ENCODE measurements at regions not wholly inside any gene's neighbourhood (a gene's known extent, or its start where the extent isn't known, plus 50 kb on each side); places are given as distances from the start of the nearest gene placed in this dataset.

GRCh38 chr9:90974643-90975245, 173.1 kb downstream of the SYK start:
- H3K9me2 ChIP-seq = no peaks in the 10 kb centered on the region
- WGBS (ENCODE audit: low lambda C conversion rate) = 70% methylated on average over 9 of the region's 9 CpGs
- H3K9me3 ChIP-seq = no peaks in the 10 kb centered on the region
- H3K27ac ChIP-seq (ENCODE audit: low read depth in 2 of 2, low read length in 1 of 2) = no peak overlapping the region
- H3K4me3 ChIP-seq (ENCODE audit: low read depth in 2 of 2, low read length in 1 of 2) = no peak overlapping the region
- no peak overlapping the region for H2AFZ ChIP-seq (ENCODE audit: low read depth)
- ChIA-PET POLR2A (no interaction called here), CTCF (no interaction called here)
- peaks cover 0 to 3% of the 10 kb centered on the region in 2 experiments; a peak in 1 of 4 replicates for H3K4me1 ChIP-seq (ENCODE audit: control insufficient read depth in 1 of 2, insufficient read depth in 2 of 2, low read depth in 1 of 2, low read length in 1 of 2)
- no peaks in the 10 kb centered on the region for H3K36me3 ChIP-seq (replicated peaks in 1 of 2; ENCODE audit: control insufficient read depth in 1 of 2, insufficient read depth in 2 of 2, low read length in 1 of 2)
- no peak overlapping the region for H3K9ac ChIP-seq
- no peaks in the 10 kb centered on the region for H3K27me3 ChIP-seq (ENCODE audit: insufficient read depth)
- no peak for DNase-seq
- H3K4me2 ChIP-seq = no peak overlapping the region
- H3F3A ChIP-seq (replicated peaks; ENCODE audit: insufficient read depth) = no peaks in the 10 kb centered on the region
- no peak for TF ChIP-seq SMC3 (IDR thresholded peaks at IDR 0.05; ENCODE audit: low read depth, low read length)
- TF ChIP-seq YY1 (IDR thresholded peaks at IDR 0.05; ENCODE audit: low read depth) = no peak
- no peak for TF ChIP-seq CTCF (IDR thresholded peaks at IDR 0.05)
- no peak for TF ChIP-seq FOSL2 (IDR thresholded peaks at IDR 0.05; ENCODE audit: borderline replicate concordance, low read depth)
- TF ChIP-seq REST (IDR thresholded peaks at IDR 0.05; ENCODE audit: low read depth, low read length) = no peak
- no peaks in the 10 kb centered on the region for H3K79me2 ChIP-seq (ENCODE audit: insufficient read depth)
- no peaks in the 10 kb centered on the region for H4K20me1 ChIP-seq (ENCODE audit: insufficient read depth)

GRCh38 chr9:90975781-90976538, 174.3 kb downstream of the SYK start:
- no peak for DNase-seq
- WGBS (ENCODE audit: low lambda C conversion rate) = 75% methylated on average over 18 of the region's 22 CpGs
- no peaks in the 10 kb centered on the region for H3K9me3 ChIP-seq
- ChIA-PET CTCF (interaction anchor here (1.0 kb wide), 1 partner anchor 11 kb away, joined by 3 read pairs; no protein-coding TSS in a partner anchor), POLR2A (no interaction called here)
- no peaks in the 10 kb centered on the region for H3K27me3 ChIP-seq (ENCODE audit: insufficient read depth)
- H4K20me1 ChIP-seq (ENCODE audit: insufficient read depth) = no peaks in the 10 kb centered on the region
- H3F3A ChIP-seq (replicated peaks; ENCODE audit: insufficient read depth) = no peaks in the 10 kb centered on the region
- no peak overlapping the region for H3K9ac ChIP-seq
- H3K36me3 ChIP-seq (replicated peaks in 1 of 2; ENCODE audit: control insufficient read depth in 1 of 2, insufficient read depth in 2 of 2, low read length in 1 of 2) = no peaks in the 10 kb centered on the region
- H3K4me2 ChIP-seq = no peak overlapping the region
- no peak overlapping the region for H3K27ac ChIP-seq (ENCODE audit: low read depth in 2 of 2, low read length in 1 of 2)
- H2AFZ ChIP-seq (ENCODE audit: low read depth) = no peak overlapping the region
- H3K4me3 ChIP-seq (ENCODE audit: low read depth in 2 of 2, low read length in 1 of 2) = no peak overlapping the region
- H3K79me2 ChIP-seq (ENCODE audit: insufficient read depth) = no peaks in the 10 kb centered on the region
- peaks cover 0 to 3% of the 10 kb centered on the region in 2 experiments; a peak in 1 of 4 replicates for H3K4me1 ChIP-seq (ENCODE audit: control insufficient read depth in 1 of 2, insufficient read depth in 2 of 2, low read depth in 1 of 2, low read length in 1 of 2)
- no peaks in the 10 kb centered on the region for H3K9me2 ChIP-seq
- TF ChIP-seq TEAD4 (IDR thresholded peaks at IDR 0.05; ENCODE audit: borderline replicate concordance, insufficient read depth) = no peak
- TF ChIP-seq NRF1 (IDR thresholded peaks at IDR 0.05; ENCODE audit: low read depth, low read length) = no peak
- no peak for TF ChIP-seq IRF3 (IDR thresholded peaks at IDR 0.05; ENCODE audit: low read depth, low read length)
- no peak for TF ChIP-seq TCF12 (IDR thresholded peaks at IDR 0.05)
- TF ChIP-seq EP300 (IDR thresholded peaks at IDR 0.05; ENCODE audit: borderline replicate concordance in 1 of 2, low read depth in 1 of 2, low read length in 1 of 2) = no peak
- TF ChIP-seq SMC3 (IDR thresholded peaks at IDR 0.05; ENCODE audit: low read depth, low read length) = no peak
- TF ChIP-seq PBX3 (IDR thresholded peaks at IDR 0.05) = no peak
- no peak for TF ChIP-seq RFX5 (IDR thresholded peaks at IDR 0.05; ENCODE audit: low read length)
- TF ChIP-seq MEF2A (IDR thresholded peaks at IDR 0.05; ENCODE audit: borderline replicate concordance, low read depth) = no peak
- TF ChIP-seq RAD21 (IDR thresholded peaks at IDR 0.05; ENCODE audit: low read length) = no peak
- TF ChIP-seq FOXM1 (IDR thresholded peaks at IDR 0.05; ENCODE audit: low read depth) = no peak
- no peak for TF ChIP-seq NFIC (IDR thresholded peaks at IDR 0.05; ENCODE audit: borderline replicate concordance)
- TF ChIP-seq RXRA (IDR thresholded peaks at IDR 0.05; ENCODE audit: borderline replicate concordance, low read depth) = no peak
